K562 (cell line): ENCODE measurements at regions not wholly inside any gene's neighbourhood (a gene's known extent, or its start where the extent isn't known, plus 50 kb on each side); places are given as distances from the start of the nearest gene placed in this dataset.

Source experiments
- ATAC-seq: fragments of 200-7000 bp; cut with Tn5 transposase; 3 replicates; pipeline ENCODE4 v1.9.1; 2020; ENCODE audit warnings: moderate library complexity
- BruUV-seq: library from RNA; stranded (reverse); fragments of 400-500 nt; replicated peaks from 2 replicates; lab custom pipeline; 2021; lab: Mats Ljungman, UMichigan
- CTCF ChIA-PET: fragments of 300-600 bp; formaldehyde crosslinking; extraction: SDS; loops from one replicate; lab custom pipeline; 2021; ENCODE audit warnings: low intra/inter-chr PET ratio; lab: Yijun Ruan, JAX
- POLR2A ChIA-PET: fragments of 300-600, 350-650 bp; sonication (Branson Sonifier 250); formaldehyde crosslinking; extraction: SDS; loops from one replicate; lab custom pipeline; 2021; ENCODE audit warnings: antibody characterized with exemption, inconsistent platforms; lab: Yijun Ruan, JAX
- DNase-seq, 4 experiments: peaks; one replicate each; pipeline versions ENCODE4 v3.0.0 to v3.0.0-alpha.2; 2011 to 2018; ENCODE audit warnings: low spot score in 3 of 4, mixed read lengths in 3 of 4; ENCODE audit errors: extremely low read depth in 1 of 4
- FAIRE-seq: peaks from 2 replicates; lab custom pipeline; 2011; peaks lifted over from hg19 to GRCh38; lab: Jason Lieb, UNC
- H2AFZ ChIP-seq: 2 replicates; pipeline ENCODE4 v1.6.0; 2011; ENCODE audit warnings: low read depth, low read length, control low read depth, inconsistent platforms
- H3K27ac ChIP-seq: fragments of 200-600 bp; 3 replicates; pipeline ENCODE4 v1.8.0; 2011; ENCODE audit warnings: low read depth, mild to moderate bottlenecking, control low read depth, inconsistent platforms, low read length, moderate library complexity, mixed read lengths; ENCODE audit errors: extremely low read depth
- H3K27me3 ChIP-seq, 2 experiments: fragments of 300-600 bp in 1 of 2; 2 replicates in 1 of 2; 3 replicates in 1 of 2; pipeline versions ENCODE4 v1.6.0 to v1.8.0; 2011; ENCODE audit warnings: inconsistent platforms in 2 of 2, low read length in 2 of 2, mild to moderate bottlenecking in 1 of 2, mixed read lengths in 1 of 2, moderate library complexity in 1 of 2; ENCODE audit not compliant: control insufficient read depth in 2 of 2, insufficient read depth in 2 of 2
- H3K36me3 ChIP-seq: fragments of 300-600 bp; 3 replicates; pipeline ENCODE4 v1.8.0; 2011; ENCODE audit warnings: mild to moderate bottlenecking, low read length, inconsistent platforms; ENCODE audit not compliant: control insufficient read depth, insufficient read depth
- H3K4me1 ChIP-seq, 2 experiments: fragments of 200-600 bp in 1 of 2; replicated peaks in 1 of 2; 2 replicates in 1 of 2; 3 replicates in 1 of 2; pipeline versions ENCODE4 v1.5.1 to v1.8.0; 2011; ENCODE audit warnings: inconsistent platforms in 2 of 2, low read length in 2 of 2, mild to moderate bottlenecking in 1 of 2, mixed read lengths in 1 of 2, moderate library complexity in 1 of 2; ENCODE audit not compliant: control insufficient read depth in 2 of 2, insufficient read depth in 2 of 2
- H3K4me2 ChIP-seq: 2 replicates; pipeline ENCODE4 v1.6.1; 2011; ENCODE audit warnings: low read length, control low read depth, inconsistent platforms, mixed read lengths; ENCODE audit not compliant: insufficient read depth
- H3K4me3 ChIP-seq: fragments of 200-600 bp; sonication (generic), shearing (Covaris generic); 2 replicates; pipeline ENCODE4 v1.5.1; 2016; ENCODE audit warnings: control low read depth, inconsistent platforms
- H3K79me2 ChIP-seq: fragments of 200-600 bp; 3 replicates; pipeline ENCODE4 v1.8.0; 2011; ENCODE audit warnings: low read length, inconsistent platforms; ENCODE audit not compliant: control insufficient read depth, insufficient read depth
- H3K9ac ChIP-seq, 2 experiments: 2 replicates each; pipeline versions ENCODE4 v1.6.0 to v1.6.1; 2011; ENCODE audit warnings: low read depth in 2 of 2, low read length in 2 of 2, control low read depth in 1 of 2, inconsistent platforms in 1 of 2, mild to moderate bottlenecking in 1 of 2, mixed read lengths in 1 of 2; ENCODE audit not compliant: insufficient read depth in 1 of 2
- H3K9me1 ChIP-seq: one replicate; pipeline ENCODE4 v1.6.0; 2011; ENCODE audit warnings: inconsistent platforms, mild to moderate bottlenecking, low read length, moderate library complexity; ENCODE audit not compliant: control insufficient read depth, insufficient read depth
- H3K9me3 ChIP-seq: replicated peaks from 2 replicates; pipeline ENCODE4 v1.5.1; 2011; ENCODE audit warnings: low read depth, low read length, inconsistent platforms; ENCODE audit not compliant: control insufficient read depth, insufficient read depth
- H4K20me1 ChIP-seq: replicated peaks from 2 replicates; pipeline ENCODE4 v1.6.1; 2011; ENCODE audit warnings: low read length, inconsistent platforms, mixed read lengths; ENCODE audit not compliant: control insufficient read depth, insufficient read depth
- ASH1L ChIP-seq: fragments of 450-650 bp; IDR thresholded peaks from 2 replicates; pipeline ENCODE4 v1.6.1; 2018; ENCODE audit warnings: borderline replicate concordance, mild to moderate bottlenecking, low read depth; ENCODE audit not compliant: partially characterized antibody
- PHF21A ChIP-seq: fragments of 450-650 bp; IDR thresholded peaks from 2 replicates; pipeline ENCODE4 v1.6.1; 2017; ENCODE audit warnings: low read depth, borderline replicate concordance
- RBM25 ChIP-seq: fragments of 200-400 bp; formaldehyde crosslinking; IDR thresholded peaks from 2 replicates; pipeline ENCODE4 v1.6.1; 2018; ENCODE audit warnings: low read length, low read depth, moderate library complexity; ENCODE audit not compliant: severe bottlenecking
- SMAD2 ChIP-seq: fragments of 150-350 bp; IDR thresholded peaks from 2 replicates; pipeline ENCODE4 v1.6.1; 2014; ENCODE audit warnings: low read depth, mild to moderate bottlenecking, low read length
- WGBS: fragments of 100-300 bp; shearing (Covaris generic); methylation state at CpG from one replicate; pipeline ENCODE4 v1.1.6; 2016; ENCODE audit warnings: low coverage, mixed read lengths; ENCODE audit not compliant: insufficient coverage; ENCODE audit errors: missing lambda C conversion rate; 5-methylcytosine and 5-hydroxymethylcytosine counted together
- in situ Hi-C: fragments of 300-500 bp; cut with MboI; formaldehyde crosslinking; loops from 4 replicates; pipeline ENCODE4 v1.15.0; 2018; ENCODE audit warnings: inconsistent platforms, mixed read lengths
- intact Hi-C: fragments of 100-400 bp; cut with micrococcal nuclease; formaldehyde crosslinking; loops from 2 replicates; pipeline ENCODE4 v1.14.2; 2022

GRCh38 chr6:2502998-2503674 is 247.6 kb downstream of the MYLK4 start:
- H3K79me2 ChIP-seq, result no peaks in the 10 kb centered on the region
- H3K9me3 ChIP-seq, result no peaks in the 10 kb centered on the region
- no peak overlapping the region for H3K4me3 ChIP-seq
- no peaks in the 10 kb centered on the region for H3K9me1 ChIP-seq
- ATAC-seq, result no peak
- no peak for FAIRE-seq
- 1% methylated on average over 10 of the region's 10 CpGs for WGBS
- no peak overlapping the region for H2AFZ ChIP-seq
- peaks cover 2 to 11% of the 10 kb centered on the region in 2 experiments; a peak in 1 of 5 replicates for H3K27me3 ChIP-seq
- no TSS peak for BruUV-seq
- H3K36me3 ChIP-seq, result no peaks in the 10 kb centered on the region
- no peak for DNase-seq
- H4K20me1 ChIP-seq, result no peaks in the 10 kb centered on the region
- no peak overlapping the region for H3K9ac ChIP-seq
- TF ChIP-seq RBM25, result peak; percentile 69
- TF ChIP-seq SMAD2, result no peak
- TF ChIP-seq ASH1L, result no peak
- H3K27ac ChIP-seq, result no peak overlapping the region
- in situ Hi-C loops, result no loop called here
- intact Hi-C loops, result no loop called here
- ChIA-PET POLR2A (no interaction called here), CTCF (no interaction called here)
- H3K4me1 ChIP-seq, result no peaks in the 10 kb centered on the region
- H3K4me2 ChIP-seq, result no peak overlapping the region

DNA sequence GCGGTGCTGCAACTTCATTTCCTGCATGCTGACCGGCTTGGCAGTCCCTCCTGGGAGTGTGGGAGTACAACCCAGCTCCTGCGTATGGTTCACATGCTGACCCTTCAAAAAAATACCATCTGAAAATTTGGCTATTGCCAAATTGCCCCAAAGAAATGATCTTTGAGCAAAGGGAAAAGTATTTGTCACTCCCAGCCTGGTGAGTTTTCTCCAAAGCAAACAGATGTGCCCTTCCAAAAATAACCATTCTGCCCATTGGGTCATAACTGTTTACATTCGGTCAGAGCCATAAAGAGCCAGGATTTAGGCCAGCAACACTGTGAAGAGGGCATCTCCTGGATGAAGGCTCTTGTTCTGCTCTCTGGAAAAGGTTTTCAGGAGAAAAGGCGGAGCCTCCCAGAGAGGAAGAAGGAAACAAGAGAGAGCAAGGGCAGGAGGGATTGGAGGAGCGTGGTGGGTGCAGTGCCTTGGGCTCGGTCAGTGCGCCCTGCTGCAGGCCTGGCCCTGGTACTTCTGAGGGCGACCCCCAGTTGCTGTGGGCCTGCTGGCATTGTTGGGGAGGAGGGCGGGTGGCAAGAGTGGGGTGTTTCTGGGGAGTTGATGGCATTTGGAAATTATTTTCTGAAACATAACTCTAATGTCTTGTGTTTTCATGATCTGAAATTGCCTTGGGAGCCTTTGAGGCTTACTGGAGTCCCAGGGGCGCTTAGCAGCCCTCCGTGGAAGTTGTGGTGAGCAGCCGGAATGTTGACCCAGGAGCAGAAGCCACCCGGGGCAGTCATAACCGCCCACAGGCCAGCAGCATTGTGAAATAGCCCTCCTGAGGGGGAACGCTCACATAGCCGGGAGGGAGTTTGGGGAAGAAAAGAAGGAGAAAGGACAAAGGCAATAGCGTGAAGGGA is 248.4 kb downstream of the MYLK4 start:
- ATAC-seq (no peak), DNase-seq (no peak), FAIRE-seq (no peak)
- Histone ChIP-seq H3K9me3 (no peaks in the 10 kb centered on the region), H3K4me1 (no peaks in the 10 kb centered on the region), H3K36me3 (no peaks in the 10 kb centered on the region), H3K79me2 (no peaks in the 10 kb centered on the region), H3K27me3 (peaks cover 2 to 11% of the 10 kb centered on the region in 2 experiments; a peak in 1 of 5 replicates), H4K20me1 (no peaks in the 10 kb centered on the region), H3K4me2 (no peak overlapping the region), H3K27ac (no peak overlapping the region), H2AFZ (no peak overlapping the region), H3K9ac (no peak overlapping the region), H3K9me1 (no peaks in the 10 kb centered on the region), H3K4me3 (no peak overlapping the region)
- in situ Hi-C loops, result no loop called here
- no peak for TF ChIP-seq PHF21A
- intact Hi-C loops, result no loop called here
- ChIA-PET CTCF (no interaction called here), POLR2A (interaction anchor here (2.4 kb wide), 1 partner anchor 19 kb away, joined by 5 read pairs; no protein-coding TSS in a partner anchor)
- WGBS, result 1% methylated on average over 17 of the region's 18 CpGs
- no TSS peak for BruUV-seq
